ENCODE measurements at regions not wholly inside any gene's neighbourhood (a gene's known extent, or its start where the extent isn't known, plus 50 kb on each side); places are given as distances from the start of the nearest gene placed in this dataset.
A peak's percentile ranks its signal among the peaks of the same experiment; 100 is the strongest.

DNA sequence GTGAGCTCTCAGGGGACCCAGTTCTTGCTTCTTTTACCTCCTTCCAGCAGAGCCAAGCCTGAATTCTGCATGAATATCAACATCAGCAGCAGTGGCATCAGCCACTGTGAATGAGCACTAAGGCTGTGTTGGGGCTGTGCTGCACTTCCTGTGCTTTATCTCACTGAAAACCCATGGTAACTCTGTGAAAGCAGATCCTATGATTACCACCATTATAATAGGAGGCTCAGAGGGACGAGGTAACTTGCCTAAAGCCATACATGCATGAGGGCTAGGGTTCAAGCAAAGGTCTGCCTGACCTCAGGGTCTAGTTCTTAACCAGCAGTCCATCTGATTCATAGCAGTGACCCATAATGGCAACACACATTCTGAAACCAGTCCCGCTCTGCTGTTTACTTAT lies 60.5 kb upstream of the RAPGEF1 start (continued):
- TF ChIP-seq KLF11 (CRISPR knock-in tag; IDR thresholded peaks at IDR 0.05) (no peak), ZBTB33 (CRISPR knock-in tag; IDR thresholded peaks at IDR 0.05) (no peak)
- TF ChIP-seq, protein P1, sequence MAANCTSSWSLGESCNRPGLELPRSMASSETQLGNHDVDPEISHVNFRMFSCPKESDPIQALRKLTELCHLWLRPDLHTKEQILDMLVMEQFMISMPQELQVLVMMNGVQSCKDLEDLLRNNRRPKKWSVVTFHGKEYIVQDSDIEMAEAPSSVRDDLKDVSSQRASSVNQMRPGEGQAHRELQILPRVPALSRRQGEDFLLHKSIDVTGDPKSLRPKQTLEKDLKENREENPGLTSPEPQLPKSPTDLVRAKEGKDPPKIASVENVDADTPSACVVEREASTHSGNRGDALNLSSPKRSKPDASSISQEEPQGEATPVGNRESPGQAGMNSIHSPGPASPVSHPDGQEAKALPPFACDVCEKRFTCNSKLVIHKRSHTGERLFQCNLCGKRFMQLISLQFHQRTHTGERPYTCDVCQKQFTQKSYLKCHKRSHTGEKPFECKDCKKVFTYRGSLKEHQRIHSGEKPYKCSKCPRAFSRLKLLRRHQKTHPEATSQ (CRISPR knock-in tag; IDR thresholded peaks at IDR 0.05; ENCODE audit: borderline replicate concordance): no peak

GRCh38 chr9:131799177-131799823 lies 59.4 kb upstream of the RAPGEF1 start:
- FAIRE-seq (no peak), DNase-seq (ENCODE audit: low spot score) (peak; percentile 24)
- in situ Hi-C loops (cut with HindIII; ENCODE audit: extremely low pct_ligation_motif_present, low pct_unique_long_range_greater_than_20kb): no loop called here
- TF ChIP-seq PPARG (CRISPR knock-in tag; conservative IDR thresholded peaks at IDR 0.05) (peak; percentile 60; the same call in 1 of the 2 replicates), ZHX2 (IDR thresholded peaks at IDR 0.05; ENCODE audit: low read depth) (no peak), ZHX2 (CRISPR knock-in tag; IDR thresholded peaks at IDR 0.05; ENCODE audit: borderline replicate concordance) (peak; percentile 95), FOXP4 (CRISPR knock-in tag; IDR thresholded peaks at IDR 0.05) (0 out of 2 replicates have a peak, but pooled peaks have one; percentile 35), ISX (CRISPR knock-in tag; conservative IDR thresholded peaks at IDR 0.05) (peak; percentile 92), CEBPG (CRISPR knock-in tag; IDR thresholded peaks at IDR 0.05) (no peak), ETV5 (CRISPR knock-in tag; IDR thresholded peaks at IDR 0.05; ENCODE audit: borderline replicate concordance) (peak; percentile 59), SIX4 (CRISPR knock-in tag; IDR thresholded peaks at IDR 0.05) (peak; percentile 76; the same call in 1 of the 2 replicates), GATAD1 (CRISPR knock-in tag; IDR thresholded peaks at IDR 0.05) (peak; percentile 63)

More at GRCh38 chr9:131799177-131799823, 59.4 kb upstream of the RAPGEF1 start:
- H4K20me1 ChIP-seq (ENCODE audit: insufficient read depth, low read length): 0 out of 2 replicates have a peak, but pooled peaks cover 3% of the 10 kb centered on the region
- H3K36me3 ChIP-seq (replicated peaks in 1 of 2; ENCODE audit: control insufficient read depth in 1 of 2, insufficient read depth in 2 of 2, low read length in 2 of 2): no peaks in the 10 kb centered on the region
- BruUV-seq (replicated peaks): no TSS peak
- 52% methylated on average over 8 of the region's 8 CpGs for WGBS (ENCODE audit: low lambda C conversion rate)
- H3K4me3 ChIP-seq (replicated peaks in 1 of 3; ENCODE audit: insufficient read depth in 1 of 3, low read depth in 2 of 3, low read length in 3 of 3): no peak overlapping the region
- H3K4me2 ChIP-seq (ENCODE audit: low read depth, low read length): no peak overlapping the region
- no peak overlapping the region for H2AFZ ChIP-seq (ENCODE audit: low read length)
- no peaks in the 10 kb centered on the region for H3K9me3 ChIP-seq (ENCODE audit: low read length)
- no peak overlapping the region for H3K27ac ChIP-seq (ENCODE audit: extremely low read length, insufficient read depth, low read length)
- intact Hi-C loops (cut with micrococcal nuclease; ENCODE audit: unreplicated experiment): no loop called here
- peaks cover 2 to 16% of the 10 kb centered on the region in 2 experiments; a peak in 2 of 5 replicates for H3K27me3 ChIP-seq (ENCODE audit: control insufficient read depth in 1 of 2, insufficient read depth in 2 of 2, low read length in 2 of 2)
- H3K9ac ChIP-seq (ENCODE audit: insufficient read depth, low read depth, low read length): no peak overlapping the region
- ChIA-PET CTCF (ENCODE audit: low intra/inter-chr PET ratio, low total read pairs) (no interaction called here), POLR2A (no interaction called here)
- H3K79me2 ChIP-seq (ENCODE audit: insufficient read depth, low read length): no peaks in the 10 kb centered on the region
- H3K4me1 ChIP-seq (ENCODE audit: insufficient read depth, low read length): no peaks in the 10 kb centered on the region
- peak; percentile 80 for ATAC-seq
